ENCODE measurements at regions not wholly inside any gene's neighbourhood (a gene's known extent, or its start where the extent isn't known, plus 50 kb on each side); places are given as distances from the start of the nearest gene placed in this dataset.

DNA sequence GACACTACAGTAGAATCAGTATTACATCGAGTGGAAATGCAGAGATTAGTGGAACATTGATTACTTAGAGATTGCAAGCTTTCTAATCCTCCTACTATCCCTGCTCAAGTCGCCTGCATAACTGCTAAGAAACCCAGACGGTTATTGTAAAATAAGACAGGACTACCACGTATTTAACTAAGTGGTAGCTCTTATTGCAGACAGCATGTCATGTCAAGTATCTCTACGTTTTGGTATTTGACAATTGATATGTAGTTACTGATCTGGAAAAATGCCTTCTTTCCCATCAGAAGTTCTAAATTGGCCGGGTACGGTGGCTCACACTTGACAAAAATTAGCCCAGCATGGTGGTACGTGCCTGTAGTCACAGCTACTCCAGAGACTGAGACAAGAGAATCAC, 404.1 kb downstream of the CBLN2 start:
- TF ChIP-seq YY1 (IDR thresholded peaks at IDR 0.05; ENCODE audit: insufficient read depth, insufficient read length) (no peak), ZNF274 (IDR thresholded peaks at IDR 0.05; ENCODE audit: low read depth, low read length) (no peak), SUZ12 (IDR thresholded peaks at IDR 0.05; ENCODE audit: extremely low read depth, insufficient read depth, insufficient read length) (no peak)
